HCT116 (cell line): ENCODE measurements at regions not wholly inside any gene's neighbourhood (a gene's known extent, or its start where the extent isn't known, plus 50 kb on each side); places are given as distances from the start of the nearest gene placed in this dataset.

Experiments used
- CTCF ChIP-seq, 3 experiments: fragments of 200-600 bp in 1 of 3; sonication (generic) in 1 of 3; IDR thresholded peaks in 2 of 3; conservative IDR thresholded peaks in 1 of 3; 2 replicates each; pipeline ENCODE4 v1.5.1; 2012 to 2017; ENCODE audit warnings: low read depth in 2 of 3, low read length in 2 of 3, antibody characterized with exemption in 1 of 3, borderline replicate concordance in 1 of 3, control low read depth in 1 of 3, mild to moderate bottlenecking in 1 of 3, mixed read lengths in 1 of 3, mixed run types in 1 of 3, moderate library complexity in 1 of 3; ENCODE audit not compliant: insufficient read depth in 1 of 3
- EZH2 ChIP-seq: fragments of 200-600 bp; sonication (generic); IDR thresholded peaks from 2 replicates; pipeline ENCODE4 v1.6.1; 2017; ENCODE audit warnings: antibody characterized with exemption, mixed run types
- EZH2phosphoT487 ChIP-seq: fragments of 200-600 bp; IDR thresholded peaks from 2 replicates; pipeline ENCODE4 v1.6.1; 2018; ENCODE audit warnings: antibody characterized with exemption, borderline replicate concordance
- POLR2A ChIP-seq: IDR thresholded peaks from 2 replicates; pipeline ENCODE4 v1.7.0; 2011; ENCODE audit warnings: borderline replicate concordance; ENCODE audit not compliant: insufficient read depth, insufficient read length; ENCODE audit errors: extremely low read depth
- POLR2AphosphoS5 ChIP-seq: IDR thresholded peaks from 2 replicates; pipeline ENCODE4 v1.6.1; 2011; ENCODE audit warnings: mild to moderate bottlenecking, low read depth, low read length, moderate library complexity
- SIN3A ChIP-seq: IDR thresholded peaks from 2 replicates; pipeline ENCODE4 v1.6.1; 2012; ENCODE audit warnings: low read depth
- SRF ChIP-seq: IDR thresholded peaks from 2 replicates; pipeline ENCODE4 v1.6.1; 2012; ENCODE audit warnings: low read depth
- ZBTB33 ChIP-seq: IDR thresholded peaks from 2 replicates; pipeline ENCODE4 v1.6.1; 2011; ENCODE audit warnings: mild to moderate bottlenecking, low read length, moderate library complexity; ENCODE audit not compliant: insufficient replicate concordance; ENCODE audit errors: extremely low read depth

- no peak for TF ChIP-seq CTCF (IDR thresholded peaks at IDR 0.05 in 2 of 3, conservative IDR thresholded peaks at IDR 0.05 in 1 of 3; ENCODE audit: borderline replicate concordance in 1 of 3, insufficient read depth in 1 of 3, low read depth in 2 of 3, low read length in 2 of 3)
- no peak for TF ChIP-seq EZH2phosphoT487
- TF ChIP-seq POLR2A, result no peak
- TF ChIP-seq POLR2AphosphoS5, result no peak
- TF ChIP-seq EZH2, result no peak
- no peak for TF ChIP-seq SIN3A
- no peak for TF ChIP-seq SRF
- no peak for TF ChIP-seq ZBTB33
These were observed 135.1 kb upstream of the SEL1L start for GRCh38 chr14:81668626-81669274.
